Nephron progenitor cell (in vitro differentiated cells): ENCODE measurements at regions not wholly inside any gene's neighbourhood (a gene's known extent, or its start where the extent isn't known, plus 50 kb on each side); places are given as distances from the start of the nearest gene placed in this dataset.

Experiments used
- DNase-seq: peaks from one replicate; pipeline ENCODE4 v3.0.0; 2021
- H3K27ac Mint-ChIP-seq: 2 replicates; pipeline ENCODE4 v1.8.0; 2021; ENCODE audit warnings: mild to moderate bottlenecking, moderate library complexity, mixed read lengths
- H3K27me3 Mint-ChIP-seq: 2 replicates; pipeline ENCODE4 v1.8.0; 2021; ENCODE audit warnings: mild to moderate bottlenecking, low read depth, mixed read lengths; ENCODE audit not compliant: poor library complexity
- H3K36me3 Mint-ChIP-seq: 2 replicates; pipeline ENCODE4 v1.8.0; 2021; ENCODE audit warnings: low read depth, mixed read lengths
- H3K4me1 Mint-ChIP-seq: 2 replicates; pipeline ENCODE4 v1.8.0; 2021; ENCODE audit warnings: mixed read lengths
- H3K4me3 Mint-ChIP-seq: 2 replicates; pipeline ENCODE4 v1.8.0; 2021; ENCODE audit warnings: mild to moderate bottlenecking, moderate library complexity, mixed read lengths
- H3K9me3 Mint-ChIP-seq: 2 replicates; pipeline ENCODE4 v1.8.0; 2021; ENCODE audit warnings: mild to moderate bottlenecking, moderate library complexity, mixed read lengths
- CTCF ChIP-seq: fragments of 200-600 bp; sonication (generic); IDR thresholded peaks from 2 replicates; pipeline ENCODE4 v1.5.0; 2021; ENCODE audit warnings: antibody characterized with exemption

GRCh38 chr22:49689255-49689770, 138.4 kb downstream of the BRD1 start:
- Mint-ChIP-seq H3K36me3 (no peaks in the 10 kb centered on the region), H3K27ac (no peak overlapping the region), H3K27me3 (peaks cover 17% of the 10 kb centered on the region), H3K4me1 (peaks cover 5% of the 10 kb centered on the region), H3K9me3 (peaks cover 23% of the 10 kb centered on the region), H3K4me3 (no peak overlapping the region)
- DNase-seq: no peak
- no peak for TF ChIP-seq CTCF

- no peak for DNase-seq
- peaks cover 5% of the 10 kb centered on the region for H3K4me1 Mint-ChIP-seq
- no peak overlapping the region for H3K27ac Mint-ChIP-seq
- no peak for TF ChIP-seq CTCF
- no peak overlapping the region for H3K4me3 Mint-ChIP-seq
- H3K9me3 Mint-ChIP-seq: peaks cover 23% of the 10 kb centered on the region
- H3K36me3 Mint-ChIP-seq: no peaks in the 10 kb centered on the region
- peaks cover 20% of the 10 kb centered on the region for H3K27me3 Mint-ChIP-seq
These were observed 139.0 kb downstream of the BRD1 start for GRCh38 chr22:49688516-49689254.

GRCh38 chr22:49687786-49688515, 139.7 kb downstream of the BRD1 start:
- Mint-ChIP-seq H3K4me1 (peaks cover 5% of the 10 kb centered on the region), H3K27me3 (peaks cover 21% of the 10 kb centered on the region), H3K9me3 (peaks cover 23% of the 10 kb centered on the region), H3K4me3 (no peak overlapping the region), H3K27ac (no peak overlapping the region), H3K36me3 (no peaks in the 10 kb centered on the region)
- no peak for TF ChIP-seq CTCF
- DNase-seq: no peak

GRCh38 chr22:49687333-49687732, 140.3 kb downstream of the BRD1 start:
- no peak for TF ChIP-seq CTCF
- H3K9me3 Mint-ChIP-seq: peaks cover 21% of the 10 kb centered on the region
- H3K36me3 Mint-ChIP-seq: no peaks in the 10 kb centered on the region
- peaks cover 25% of the 10 kb centered on the region for H3K27me3 Mint-ChIP-seq
- no peak overlapping the region for H3K27ac Mint-ChIP-seq
- DNase-seq: no peak
- no peak overlapping the region for H3K4me3 Mint-ChIP-seq
- H3K4me1 Mint-ChIP-seq: peaks cover 5% of the 10 kb centered on the region

GRCh38 chr22:49686495-49687219, 141.0 kb downstream of the BRD1 start:
- TF ChIP-seq CTCF: no peak
- Mint-ChIP-seq H3K4me3 (no peak overlapping the region), H3K27me3 (peaks cover 31% of the 10 kb centered on the region), H3K36me3 (no peaks in the 10 kb centered on the region), H3K9me3 (peaks cover 14% of the 10 kb centered on the region), H3K4me1 (peaks cover 5% of the 10 kb centered on the region), H3K27ac (no peak overlapping the region)
- DNase-seq: no peak
